ENCODE measurements at regions not wholly inside any gene's neighbourhood (a gene's known extent, or its start where the extent isn't known, plus 50 kb on each side); places are given as distances from the start of the nearest gene placed in this dataset.

- Mint-ChIP-seq H3K36me3 (ENCODE audit: low read depth) (no peaks in the 10 kb centered on the region), H3K4me3 (no peak overlapping the region), H3K9me3 (peaks cover 5% of the 10 kb centered on the region), H3K27me3 (no peaks in the 10 kb centered on the region), H3K27ac (no peak overlapping the region), H3K4me1 (no peaks in the 10 kb centered on the region)
- POLR2A ChIA-PET: no interaction called here
- CTCF ChIA-PET: no interaction called here
- DNase-seq: no peak
Measured at GRCh38 chr13:89899302-89900103, 1448.0 kb upstream of the MIR17HG start.

GRCh38 chr13:89900104-89900765 lies 1447.3 kb upstream of the MIR17HG start:
- H3K4me3 Mint-ChIP-seq: no peak overlapping the region
- CTCF ChIA-PET: no interaction called here
- H3K9me3 Mint-ChIP-seq: peaks cover 8% of the 10 kb centered on the region
- no peak overlapping the region for H3K27ac Mint-ChIP-seq
- no peaks in the 10 kb centered on the region for H3K4me1 Mint-ChIP-seq
- POLR2A ChIA-PET: no interaction called here
- H3K36me3 Mint-ChIP-seq (ENCODE audit: low read depth): no peaks in the 10 kb centered on the region
- DNase-seq: no peak
- no peaks in the 10 kb centered on the region for H3K27me3 Mint-ChIP-seq

- ChIA-PET POLR2A (no interaction called here), CTCF (no interaction called here)
- Mint-ChIP-seq H3K4me1 (no peaks in the 10 kb centered on the region), H3K27me3 (no peaks in the 10 kb centered on the region), H3K27ac (no peak overlapping the region), H3K9me3 (peaks cover 19% of the 10 kb centered on the region), H3K4me3 (no peak overlapping the region), H3K36me3 (ENCODE audit: low read depth) (no peaks in the 10 kb centered on the region)
- no peak for DNase-seq
Measured at GRCh38 chr13:89902223-89902622, 1445.3 kb upstream of the MIR17HG start.

- H3K4me3 Mint-ChIP-seq: no peak overlapping the region
- ChIA-PET CTCF (no interaction called here), POLR2A (no interaction called here)
- H3K27ac Mint-ChIP-seq: no peak overlapping the region
- H3K9me3 Mint-ChIP-seq: peaks cover 19% of the 10 kb centered on the region
- H3K4me1 Mint-ChIP-seq: no peaks in the 10 kb centered on the region
- DNase-seq: no peak
- no peaks in the 10 kb centered on the region for H3K27me3 Mint-ChIP-seq
- H3K36me3 Mint-ChIP-seq (ENCODE audit: low read depth): no peaks in the 10 kb centered on the region
Measured at GRCh38 chr13:89903115-89903514, 1444.4 kb upstream of the MIR17HG start.

- no peak overlapping the region for H3K4me3 Mint-ChIP-seq
- POLR2A ChIA-PET: no interaction called here
- no peak for DNase-seq
- H3K27me3 Mint-ChIP-seq: no peaks in the 10 kb centered on the region
- no peak overlapping the region for H3K27ac Mint-ChIP-seq
- CTCF ChIA-PET: no interaction called here
- H3K4me1 Mint-ChIP-seq: no peaks in the 10 kb centered on the region
- H3K9me3 Mint-ChIP-seq: peaks cover 11% of the 10 kb centered on the region
- H3K36me3 Mint-ChIP-seq (ENCODE audit: low read depth): no peaks in the 10 kb centered on the region
Measured at GRCh38 chr13:89910166-89910565, 1437.3 kb upstream of the MIR17HG start.

- Mint-ChIP-seq H3K4me3 (no peak overlapping the region), H3K4me1 (no peaks in the 10 kb centered on the region), H3K9me3 (no peaks in the 10 kb centered on the region), H3K27ac (no peak overlapping the region), H3K36me3 (ENCODE audit: low read depth) (no peaks in the 10 kb centered on the region), H3K27me3 (no peaks in the 10 kb centered on the region)
- POLR2A ChIA-PET: no interaction called here
- no peak for DNase-seq
- CTCF ChIA-PET: no interaction called here
Measured at GRCh38 chr13:89916551-89916950, 1430.9 kb upstream of the MIR17HG start.

GRCh38 chr13:89920461-89920860 lies 1427.0 kb upstream of the MIR17HG start:
- H3K27me3 Mint-ChIP-seq: no peaks in the 10 kb centered on the region
- no peak overlapping the region for H3K27ac Mint-ChIP-seq
- ChIA-PET CTCF (no interaction called here), POLR2A (no interaction called here)
- no peak for DNase-seq
- no peaks in the 10 kb centered on the region for H3K4me1 Mint-ChIP-seq
- no peaks in the 10 kb centered on the region for H3K36me3 Mint-ChIP-seq (ENCODE audit: low read depth)
- H3K4me3 Mint-ChIP-seq: no peak overlapping the region
- no peaks in the 10 kb centered on the region for H3K9me3 Mint-ChIP-seq

- ChIA-PET CTCF (no interaction called here), POLR2A (no interaction called here)
- Mint-ChIP-seq H3K27ac (no peak overlapping the region), H3K9me3 (no peaks in the 10 kb centered on the region), H3K36me3 (ENCODE audit: low read depth) (no peaks in the 10 kb centered on the region), H3K4me3 (no peak overlapping the region), H3K27me3 (no peaks in the 10 kb centered on the region), H3K4me1 (no peaks in the 10 kb centered on the region)
- DNase-seq: no peak
Measured at GRCh38 chr13:89923052-89923451, 1424.4 kb upstream of the MIR17HG start.

GRCh38 chr13:89923736-89924135 lies 1423.8 kb upstream of the MIR17HG start:
- Mint-ChIP-seq H3K4me3 (no peak overlapping the region), H3K36me3 (ENCODE audit: low read depth) (no peaks in the 10 kb centered on the region), H3K9me3 (no peaks in the 10 kb centered on the region), H3K27ac (no peak overlapping the region), H3K27me3 (no peaks in the 10 kb centered on the region), H3K4me1 (no peaks in the 10 kb centered on the region)
- POLR2A ChIA-PET: no interaction called here
- CTCF ChIA-PET: no interaction called here
- no peak for DNase-seq

GRCh38 chr13:89925107-89925506 lies 1422.4 kb upstream of the MIR17HG start:
- H3K27me3 Mint-ChIP-seq: no peaks in the 10 kb centered on the region
- no peak overlapping the region for H3K27ac Mint-ChIP-seq
- ChIA-PET POLR2A (no interaction called here), CTCF (no interaction called here)
- no peak overlapping the region for H3K4me3 Mint-ChIP-seq
- no peaks in the 10 kb centered on the region for H3K36me3 Mint-ChIP-seq (ENCODE audit: low read depth)
- H3K9me3 Mint-ChIP-seq: peaks cover 1% of the 10 kb centered on the region
- no peak for DNase-seq
- no peaks in the 10 kb centered on the region for H3K4me1 Mint-ChIP-seq

GRCh38 chr13:89930861-89931260 lies 1416.6 kb upstream of the MIR17HG start:
- DNase-seq: no peak
- no peak overlapping the region for H3K27ac Mint-ChIP-seq
- no peak overlapping the region for H3K4me3 Mint-ChIP-seq
- no peaks in the 10 kb centered on the region for H3K36me3 Mint-ChIP-seq (ENCODE audit: low read depth)
- POLR2A ChIA-PET: no interaction called here
- CTCF ChIA-PET: no interaction called here
- no peaks in the 10 kb centered on the region for H3K27me3 Mint-ChIP-seq
- H3K4me1 Mint-ChIP-seq: no peaks in the 10 kb centered on the region
- peaks cover 11% of the 10 kb centered on the region for H3K9me3 Mint-ChIP-seq

- CTCF ChIA-PET: no interaction called here
- H3K9me3 Mint-ChIP-seq: peaks cover 18% of the 10 kb centered on the region
- no peak overlapping the region for H3K27ac Mint-ChIP-seq
Measured at GRCh38 chr13:89932902-89933301, 1414.6 kb upstream of the MIR17HG start.

GRCh38 chr13:89936256-89936655 lies 1411.2 kb upstream of the MIR17HG start:
- H3K27ac Mint-ChIP-seq: no peak overlapping the region
- DNase-seq: no peak
- H3K36me3 Mint-ChIP-seq (ENCODE audit: low read depth): no peaks in the 10 kb centered on the region
- ChIA-PET POLR2A (no interaction called here), CTCF (no interaction called here)
- no peak overlapping the region for H3K4me3 Mint-ChIP-seq
- no peaks in the 10 kb centered on the region for H3K27me3 Mint-ChIP-seq
- peaks cover 22% of the 10 kb centered on the region for H3K9me3 Mint-ChIP-seq
- H3K4me1 Mint-ChIP-seq: no peaks in the 10 kb centered on the region

More at GRCh38 chr13:89932902-89933301, 1414.6 kb upstream of the MIR17HG start:
- Mint-ChIP-seq H3K36me3 (ENCODE audit: low read depth) (no peaks in the 10 kb centered on the region), H3K4me1 (no peaks in the 10 kb centered on the region), H3K4me3 (no peak overlapping the region), H3K27me3 (no peaks in the 10 kb centered on the region)
- POLR2A ChIA-PET: no interaction called here
- no peak for DNase-seq

- H3K9me3 Mint-ChIP-seq: peaks cover 22% of the 10 kb centered on the region
- POLR2A ChIA-PET: no interaction called here
- CTCF ChIA-PET: no interaction called here
- no peak overlapping the region for H3K4me3 Mint-ChIP-seq
- DNase-seq: no peak
- H3K36me3 Mint-ChIP-seq (ENCODE audit: low read depth): no peaks in the 10 kb centered on the region
- no peaks in the 10 kb centered on the region for H3K4me1 Mint-ChIP-seq
- H3K27ac Mint-ChIP-seq: no peak overlapping the region
- no peaks in the 10 kb centered on the region for H3K27me3 Mint-ChIP-seq
Measured at GRCh38 chr13:89937420-89937819, 1410.1 kb upstream of the MIR17HG start.

Measured in activated CD4-positive, alpha-beta memory T cell treated with anti-CD3 and anti-CD28 coated beads, Interleukin-2, amount 10 ng/mL, durations not matched to agents 7 days and 5 days (primary cell).